IPS-NIHi11 (cell line): ENCODE measurements at regions not wholly inside any gene's neighbourhood (a gene's known extent, or its start where the extent isn't known, plus 50 kb on each side); places are given as distances from the start of the nearest gene placed in this dataset.

ENCODE experiments used
- DNase-seq: peaks from one replicate; pipeline ENCODE4 v3.0.0; 2012; ENCODE audit warnings: mixed read lengths, low spot score

- DNase-seq = no peak
Observed at GRCh38 chr6:148211777-148212324, 130.8 kb upstream of the SASH1 start.

- no peak for DNase-seq
Observed at GRCh38 chr6:148212366-148212765, 130.3 kb upstream of the SASH1 start.

GRCh38 chr6:148213366-148213765 is 129.3 kb upstream of the SASH1 start:
- no peak for DNase-seq

GRCh38 chr6:148214667-148215066 is 128.0 kb upstream of the SASH1 start:
- no peak for DNase-seq

GRCh38 chr6:148217051-148217450 is 125.6 kb upstream of the SASH1 start:
- DNase-seq = no peak

- DNase-seq = no peak
Observed at GRCh38 chr6:148217921-148218320, 124.7 kb upstream of the SASH1 start.

- no peak for DNase-seq
Observed at GRCh38 chr6:148218542-148219258, 123.9 kb upstream of the SASH1 start.

- no peak for DNase-seq
Observed at GRCh38 chr6:148221196-148221979, 121.2 kb upstream of the SASH1 start.

- DNase-seq = no peak
Observed at GRCh38 chr6:148222376-148222775, 120.3 kb upstream of the SASH1 start.

- DNase-seq = no peak
Observed at GRCh38 chr6:148222846-148223245, 119.8 kb upstream of the SASH1 start.

- no peak for DNase-seq
Observed at GRCh38 chr6:148223424-148223842, 119.2 kb upstream of the SASH1 start.

- no peak for DNase-seq
Observed at GRCh38 chr6:148225871-148226270, 116.8 kb upstream of the SASH1 start.

GRCh38 chr6:148226284-148226683 is 116.4 kb upstream of the SASH1 start:
- no peak for DNase-seq

GRCh38 chr6:148231572-148231971 is 111.1 kb upstream of the SASH1 start:
- DNase-seq = no peak

GRCh38 chr6:148235446-148235845 is 107.2 kb upstream of the SASH1 start:
- no peak for DNase-seq

- DNase-seq = no peak
Observed at GRCh38 chr6:148238713-148239112, 103.9 kb upstream of the SASH1 start.

GRCh38 chr6:148239215-148239614 is 103.4 kb upstream of the SASH1 start:
- no peak for DNase-seq

- DNase-seq = no peak
Observed at GRCh38 chr6:148239801-148240460, 102.7 kb upstream of the SASH1 start.

- no peak for DNase-seq
Observed at GRCh38 chr6:148240461-148240840, 102.2 kb upstream of the SASH1 start.

GRCh38 chr6:148240861-148241477 is 101.7 kb upstream of the SASH1 start:
- no peak for DNase-seq

GRCh38 chr6:148242180-148242579 is 100.5 kb upstream of the SASH1 start:
- DNase-seq = no peak

- no peak for DNase-seq
Observed at GRCh38 chr6:148244217-148244935, 98.3 kb upstream of the SASH1 start.
